Activated naive CD4-positive, alpha-beta T cell treated with Interleukin-2 at 50 U/mL for 16 hours (primary cell): ENCODE measurements at regions not wholly inside any gene's neighbourhood (a gene's known extent, or its start where the extent isn't known, plus 50 kb on each side); places are given as distances from the start of the nearest gene placed in this dataset.
"Not testable (repeated sequence)": the region's sequence is repeated elsewhere in the genome, so short reads cannot be mapped to it uniquely, and the experiment has no call there.

Experiments
- DNase-seq: peaks from one replicate; pipeline ENCODE4 v3.0.0-alpha.2; 2020

- DNase-seq = no peak
Measured at GRCh38 chr13:111627596-111627995, 307.2 kb downstream of the TEX29 start.

- no peak for DNase-seq
Measured at GRCh38 chr13:111629016-111629415, 308.6 kb downstream of the TEX29 start.

GRCh38 chr13:111629457-111629856, 309.0 kb downstream of the TEX29 start:
- DNase-seq = no peak

GRCh38 chr13:111629926-111630325, 309.5 kb downstream of the TEX29 start:
- no peak for DNase-seq

- no peak for DNase-seq
Measured at GRCh38 chr13:111630406-111630805, 310.0 kb downstream of the TEX29 start.

GRCh38 chr13:111631271-111631670, 310.8 kb downstream of the TEX29 start:
- DNase-seq = not testable (repeated sequence)

- DNase-seq = no peak
Measured at GRCh38 chr13:111632906-111633305, 312.5 kb downstream of the TEX29 start.

GRCh38 chr13:111633401-111633800, 313.0 kb downstream of the TEX29 start:
- no peak for DNase-seq

GRCh38 chr13:111634410-111634809, 314.0 kb downstream of the TEX29 start:
- DNase-seq = no peak

- no peak for DNase-seq
Measured at GRCh38 chr13:111636271-111636670, 315.8 kb downstream of the TEX29 start.

- DNase-seq = no peak
Measured at GRCh38 chr13:111636804-111637203, 316.4 kb downstream of the TEX29 start.

- DNase-seq = no peak
Measured at GRCh38 chr13:111637365-111637764, 316.9 kb downstream of the TEX29 start.

GRCh38 chr13:111638233-111638632, 317.8 kb downstream of the TEX29 start:
- no peak for DNase-seq

- DNase-seq = no peak
Measured at GRCh38 chr13:111639196-111639705, 318.8 kb downstream of the TEX29 start.

GRCh38 chr13:111640006-111640405, 319.6 kb downstream of the TEX29 start:
- DNase-seq = no peak

GRCh38 chr13:111640476-111640875, 320.0 kb downstream of the TEX29 start:
- no peak for DNase-seq

GRCh38 chr13:111642156-111642767, 321.8 kb downstream of the TEX29 start:
- DNase-seq = no peak

- no peak for DNase-seq
Measured at GRCh38 chr13:111644750-111645149, 324.3 kb downstream of the TEX29 start.

GRCh38 chr13:111645198-111645597, 324.8 kb downstream of the TEX29 start:
- DNase-seq = no peak

GRCh38 chr13:111645598-111646455, 325.4 kb downstream of the TEX29 start:
- no peak for DNase-seq

- no peak for DNase-seq
Measured at GRCh38 chr13:111646456-111646855, 326.0 kb downstream of the TEX29 start.

GRCh38 chr13:111648885-111649284, 328.4 kb downstream of the TEX29 start:
- no peak for DNase-seq

- DNase-seq = no peak
Measured at GRCh38 chr13:111650626-111651025, 330.2 kb downstream of the TEX29 start.

- DNase-seq = no peak
Measured at GRCh38 chr13:111652676-111653075, 332.2 kb downstream of the TEX29 start.
